Neural crest cell (in vitro differentiated cells): ENCODE measurements at regions not wholly inside any gene's neighbourhood (a gene's known extent, or its start where the extent isn't known, plus 50 kb on each side); places are given as distances from the start of the nearest gene placed in this dataset.

Experiments
- DNase-seq: peaks from one replicate; pipeline ENCODE4 v3.0.0; 2021; ENCODE audit warnings: low read depth, mixed read lengths, low spot score
- H3K27ac Mint-ChIP-seq: one replicate; pipeline ENCODE4 v1.8.0; 2021; ENCODE audit warnings: mild to moderate bottlenecking, mixed read lengths; ENCODE audit not compliant: unreplicated experiment
- H3K27me3 Mint-ChIP-seq: 2 replicates; pipeline ENCODE4 v1.8.0; 2021; ENCODE audit warnings: low read depth, mild to moderate bottlenecking, mixed read lengths
- H3K36me3 Mint-ChIP-seq: 2 replicates; pipeline ENCODE4 v1.8.0; 2021; ENCODE audit warnings: low read depth, mild to moderate bottlenecking, mixed read lengths
- H3K4me1 Mint-ChIP-seq: 2 replicates; pipeline ENCODE4 v1.8.0; 2021; ENCODE audit warnings: mixed read lengths
- H3K4me3 Mint-ChIP-seq: one replicate; pipeline ENCODE4 v1.8.0; 2021; ENCODE audit warnings: mild to moderate bottlenecking, mixed read lengths
- H3K9me3 Mint-ChIP-seq: 2 replicates; pipeline ENCODE4 v1.8.0; 2021; ENCODE audit warnings: mixed read lengths
- CTCF ChIP-seq: fragments of 200-600 bp; sonication (generic); conservative IDR thresholded peaks from 2 replicates; pipeline ENCODE4 v1.5.0; 2021; ENCODE audit warnings: antibody characterized with exemption, mild to moderate bottlenecking

- TF ChIP-seq CTCF = no peak
- no peak overlapping the region for H3K4me3 Mint-ChIP-seq
- H3K36me3 Mint-ChIP-seq = no peaks in the 10 kb centered on the region
- H3K9me3 Mint-ChIP-seq = no peaks in the 10 kb centered on the region
- DNase-seq = no peak
- no peaks in the 10 kb centered on the region for H3K27me3 Mint-ChIP-seq
- no peak overlapping the region for H3K27ac Mint-ChIP-seq
- peaks cover 6% of the 10 kb centered on the region for H3K4me1 Mint-ChIP-seq
Measured at GRCh38 chr16:47026947-47027346, 53.5 kb upstream of the DNAJA2 start.

GRCh38 chr16:47026492-47026891 is 53.0 kb upstream of the DNAJA2 start:
- no peak for TF ChIP-seq CTCF
- Mint-ChIP-seq H3K36me3 (no peaks in the 10 kb centered on the region), H3K9me3 (no peaks in the 10 kb centered on the region), H3K27me3 (no peaks in the 10 kb centered on the region), H3K27ac (peak overlapping the region; percentile 35), H3K4me1 (peaks cover 6% of the 10 kb centered on the region), H3K4me3 (no peak overlapping the region)
- DNase-seq = no peak

- no peaks in the 10 kb centered on the region for H3K9me3 Mint-ChIP-seq
- H3K4me1 Mint-ChIP-seq = peaks cover 6% of the 10 kb centered on the region
- H3K4me3 Mint-ChIP-seq = no peak overlapping the region
- H3K27ac Mint-ChIP-seq = no peak overlapping the region
- H3K36me3 Mint-ChIP-seq = no peaks in the 10 kb centered on the region
- H3K27me3 Mint-ChIP-seq = no peaks in the 10 kb centered on the region
- TF ChIP-seq CTCF = no peak
- DNase-seq = no peak
Measured at GRCh38 chr16:47025641-47026040, 52.2 kb upstream of the DNAJA2 start.
